NOMO-1 treated with dmso at 0.1 percent for 144 hours (cell line): ENCODE measurements at regions not wholly inside any gene's neighbourhood (a gene's known extent, or its start where the extent isn't known, plus 50 kb on each side); places are given as distances from the start of the nearest gene placed in this dataset.

Experiments
- DNase-seq: peaks from one replicate; lab custom pipeline; 2025; ENCODE audit not compliant: unreplicated experiment; lab: John Stamatoyannopoulos, UW

GRCh38 chr10:55274367-55274766, 473.3 kb upstream of the PCDH15 start:
- DNase-seq, result no peak

DNA sequence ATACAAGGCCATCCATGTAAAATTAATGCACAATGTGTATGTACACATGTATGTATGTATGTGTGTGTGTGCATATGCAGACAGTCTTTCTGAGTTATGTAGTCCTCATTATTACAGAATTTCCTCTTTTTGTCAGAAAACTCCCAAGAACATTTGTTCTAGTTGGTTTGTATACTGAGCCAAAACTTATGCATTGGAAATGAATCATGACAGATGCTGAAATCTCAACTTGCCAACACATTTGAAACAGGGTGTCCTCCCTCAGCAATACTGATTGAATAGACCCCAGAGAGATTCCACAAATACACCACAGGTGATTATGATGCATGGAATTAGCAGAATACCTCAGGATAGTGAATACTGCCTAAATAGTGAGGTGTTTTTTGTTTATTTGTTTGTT, 472.9 kb upstream of the PCDH15 start:
- DNase-seq, result no peak

GRCh38 chr10:55272886-55273285, 471.9 kb upstream of the PCDH15 start:
- DNase-seq, result no peak

- no peak for DNase-seq
Measured at GRCh38 chr10:55266797-55267196, 465.8 kb upstream of the PCDH15 start.

DNA sequence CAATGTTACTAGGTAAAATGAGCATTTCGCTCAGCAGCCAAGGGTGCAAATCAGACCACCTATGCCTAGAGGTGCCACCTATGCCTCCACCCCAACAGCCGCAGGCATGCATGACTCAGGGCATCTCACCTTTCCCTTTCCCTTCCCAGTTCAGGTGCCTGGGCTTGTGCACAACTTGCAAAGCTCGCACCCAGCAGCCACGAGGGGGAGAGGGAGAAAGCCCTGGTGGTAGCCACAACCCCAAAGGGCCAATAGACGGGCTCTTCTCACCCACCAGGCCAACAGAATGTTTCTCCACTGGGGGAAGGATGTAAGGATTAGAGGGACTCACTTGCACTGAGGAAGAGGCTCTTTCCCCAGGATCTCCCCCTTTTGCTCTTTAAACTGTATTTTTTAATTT, 462.3 kb upstream of the PCDH15 start:
- DNase-seq, result no peak

GRCh38 chr10:55242544-55242943, 441.5 kb upstream of the PCDH15 start:
- DNase-seq, result no peak

- no peak for DNase-seq
Measured at GRCh38 chr10:55237462-55237861, 436.4 kb upstream of the PCDH15 start.

- DNase-seq, result no peak
Measured at GRCh38 chr10:55233505-55233904, 432.5 kb upstream of the PCDH15 start.

GRCh38 chr10:55233090-55233489, 432.1 kb upstream of the PCDH15 start:
- no peak for DNase-seq

DNA sequence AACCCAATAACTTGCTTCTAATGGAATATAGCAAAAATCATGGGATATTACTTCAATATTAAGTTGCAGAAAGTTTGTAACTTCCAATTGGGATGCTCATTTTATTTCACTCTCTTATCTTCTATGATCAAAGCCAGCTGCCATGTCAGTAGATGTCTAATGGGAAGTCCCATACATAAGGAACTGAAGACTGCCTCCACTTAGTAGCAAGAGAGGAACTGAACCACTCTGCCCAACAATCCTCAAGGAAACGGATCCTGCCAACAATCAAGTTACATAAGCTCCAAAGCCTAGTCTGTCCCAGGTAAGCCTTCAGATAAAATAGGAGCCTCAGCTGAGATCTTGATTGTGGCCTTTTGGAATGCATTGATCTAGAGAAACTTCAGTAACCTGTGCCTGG, 431.5 kb upstream of the PCDH15 start:
- DNase-seq, result no peak

DNA sequence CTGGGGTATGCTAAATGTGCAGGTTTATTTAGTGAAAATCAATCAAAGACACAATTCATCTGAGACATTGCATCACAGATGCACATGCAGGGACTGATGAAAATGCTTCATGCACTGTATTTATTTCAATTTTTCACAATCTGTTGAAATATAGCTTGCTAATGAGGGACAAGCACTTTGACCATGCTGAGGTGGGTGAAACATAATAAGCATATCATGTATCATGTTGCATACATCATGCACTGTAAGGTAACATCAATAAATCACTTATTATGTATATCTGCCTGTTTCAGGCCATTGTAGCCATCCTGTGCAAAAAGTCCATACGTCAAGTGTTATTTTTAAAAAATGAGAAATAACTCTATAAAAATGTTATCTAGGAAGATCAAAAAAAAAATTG, 426.9 kb upstream of the PCDH15 start:
- DNase-seq, result no peak

DNA sequence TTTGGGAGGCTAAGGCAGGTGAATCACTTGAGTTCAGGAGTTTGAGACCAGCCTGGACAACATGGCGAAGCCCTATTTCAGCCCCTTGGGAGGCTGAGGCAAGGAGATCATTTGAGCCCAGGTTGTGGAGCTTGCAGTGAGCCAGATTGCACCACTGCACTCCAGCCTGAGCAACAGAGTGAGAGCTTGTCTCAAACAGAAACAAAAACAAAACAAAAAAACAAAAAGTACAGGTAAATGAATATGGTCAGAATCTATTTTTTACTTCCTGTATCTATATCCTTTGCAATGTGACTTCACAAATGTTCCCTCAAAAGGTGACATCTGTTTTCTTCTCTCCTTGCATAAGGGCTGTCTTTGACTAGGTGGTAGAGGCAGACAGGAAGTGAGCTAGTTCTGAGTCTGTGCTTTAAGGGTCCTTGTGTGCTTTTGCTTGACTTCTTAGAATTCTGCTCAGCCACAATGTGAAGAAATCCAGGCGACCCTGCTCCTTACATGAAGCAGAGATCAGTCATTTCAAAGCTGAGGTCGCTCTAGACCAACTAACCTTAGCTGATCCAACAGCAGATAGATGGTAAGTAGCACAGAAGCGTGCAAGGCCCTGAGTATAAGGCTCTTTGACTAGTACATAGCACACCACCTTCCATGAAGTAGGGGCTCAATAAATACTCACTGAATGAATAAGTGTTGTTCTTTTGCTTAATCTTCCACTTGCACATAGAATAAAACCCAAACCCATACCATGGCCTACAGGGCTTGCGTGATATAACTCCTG, 423.2 kb upstream of the PCDH15 start:
- DNase-seq, result no peak

DNA sequence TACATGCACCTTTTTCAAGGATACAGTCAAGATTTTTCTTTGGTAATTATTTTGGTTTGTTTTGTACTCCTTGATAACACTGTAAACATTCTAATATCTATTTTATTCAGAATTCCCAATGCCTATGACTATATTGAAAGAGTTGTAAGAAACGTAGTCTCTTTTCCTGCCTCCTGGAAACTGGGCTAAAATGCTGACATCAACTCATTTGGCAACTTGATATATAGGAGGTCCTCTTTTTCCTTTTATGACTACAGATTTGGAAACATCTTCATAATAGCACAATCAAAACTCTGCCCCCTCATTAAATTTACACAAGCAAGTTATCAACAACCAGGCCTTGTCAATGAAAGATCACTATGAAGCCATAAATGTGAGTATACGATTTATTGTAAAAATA, 422.3 kb upstream of the PCDH15 start:
- no peak for DNase-seq

- no peak for DNase-seq
Measured at GRCh38 chr10:55220975-55221374, 419.9 kb upstream of the PCDH15 start.

DNA sequence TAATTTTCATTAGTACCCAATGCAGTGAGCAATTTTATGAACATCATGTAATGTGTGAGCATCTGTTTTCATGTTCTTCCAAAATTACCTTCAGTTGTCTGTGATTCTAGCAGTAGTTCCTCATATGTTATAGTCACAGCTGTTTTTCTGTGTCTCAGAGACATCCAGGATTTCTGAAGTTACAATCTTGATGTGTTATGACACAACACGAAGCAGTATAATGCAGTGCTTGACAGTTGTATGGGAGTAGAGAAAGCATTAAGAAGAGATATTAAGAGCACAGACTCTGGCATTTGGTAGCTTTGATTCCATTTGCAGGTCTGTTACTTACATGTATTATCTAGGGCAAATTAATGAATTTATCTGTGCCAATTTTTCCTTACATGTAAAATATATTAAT, 414.7 kb upstream of the PCDH15 start:
- DNase-seq, result no peak

DNA sequence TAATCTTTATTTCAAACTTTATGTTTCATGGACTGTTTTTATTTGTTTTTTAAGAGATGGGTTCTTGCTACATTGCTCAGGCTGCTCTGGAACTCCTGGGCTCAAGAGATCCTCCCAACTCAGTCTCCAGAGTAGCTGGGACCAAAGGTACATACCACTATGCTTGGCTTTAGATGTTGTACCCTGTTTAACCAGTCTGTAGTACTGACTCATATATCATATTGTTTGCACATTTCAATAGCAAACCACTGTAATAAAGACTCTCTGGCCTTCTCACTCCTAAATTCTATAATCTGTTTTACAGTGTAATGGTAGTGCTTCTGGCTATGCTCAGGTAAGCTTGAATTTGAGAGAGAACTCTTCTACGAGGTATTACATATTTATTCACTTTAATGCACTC, 413.6 kb upstream of the PCDH15 start:
- no peak for DNase-seq

DNA sequence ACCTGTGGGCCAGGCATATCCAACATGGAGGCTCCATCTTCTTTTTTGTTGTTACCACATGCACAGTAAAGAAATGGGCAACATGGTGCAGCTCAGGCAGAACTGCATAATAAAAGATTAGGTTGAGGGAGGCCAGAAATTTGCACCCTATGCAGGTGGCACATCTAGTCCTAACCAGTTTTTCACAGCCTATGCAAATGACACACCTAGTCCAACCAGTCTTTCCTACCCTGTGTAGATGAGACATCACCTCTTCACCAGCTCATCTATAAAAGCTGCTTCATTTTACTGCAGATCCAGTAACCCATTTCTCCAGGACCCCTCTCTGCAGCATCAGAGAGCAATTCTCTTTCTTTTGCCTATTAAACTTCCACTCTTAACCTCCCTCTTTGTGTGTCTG, 411.0 kb upstream of the PCDH15 start:
- no peak for DNase-seq

DNA sequence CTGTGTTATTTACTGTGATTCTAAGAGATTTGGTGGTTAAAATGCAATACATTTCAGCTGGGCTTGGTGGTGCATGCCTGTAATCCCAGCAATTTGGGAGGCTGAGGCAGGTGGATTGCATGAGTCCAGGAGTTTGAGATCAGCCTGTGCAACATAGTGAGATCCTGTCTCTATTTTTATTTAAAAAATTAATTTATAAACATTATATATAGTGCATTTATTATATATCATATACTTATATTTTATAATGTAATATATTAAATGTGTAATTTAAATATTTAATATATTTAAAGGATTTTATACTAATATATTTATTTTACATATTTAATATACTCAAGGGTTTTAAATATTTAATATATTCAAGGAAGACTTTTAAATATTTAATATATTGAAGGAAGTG, 402.8 kb upstream of the PCDH15 start:
- no peak for DNase-seq

DNA sequence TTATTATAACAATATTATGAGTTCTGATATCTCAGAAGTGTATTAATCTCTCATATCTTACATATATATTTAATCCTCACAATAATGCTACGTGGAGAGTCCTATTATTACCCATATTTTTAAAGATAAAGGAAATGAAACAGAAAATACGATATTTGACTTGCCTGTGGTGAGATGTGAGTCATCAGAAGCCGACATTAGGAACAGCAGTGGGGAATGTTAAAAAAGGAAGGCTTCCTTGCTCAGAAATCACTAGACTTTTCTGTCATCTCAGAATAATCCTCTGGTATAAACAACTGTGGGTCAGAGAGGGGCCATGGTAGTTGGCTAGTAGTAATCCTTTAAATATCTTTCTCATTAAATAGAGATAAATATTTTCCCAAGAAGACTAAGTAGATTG, 402.3 kb upstream of the PCDH15 start:
- DNase-seq, result no peak

DNA sequence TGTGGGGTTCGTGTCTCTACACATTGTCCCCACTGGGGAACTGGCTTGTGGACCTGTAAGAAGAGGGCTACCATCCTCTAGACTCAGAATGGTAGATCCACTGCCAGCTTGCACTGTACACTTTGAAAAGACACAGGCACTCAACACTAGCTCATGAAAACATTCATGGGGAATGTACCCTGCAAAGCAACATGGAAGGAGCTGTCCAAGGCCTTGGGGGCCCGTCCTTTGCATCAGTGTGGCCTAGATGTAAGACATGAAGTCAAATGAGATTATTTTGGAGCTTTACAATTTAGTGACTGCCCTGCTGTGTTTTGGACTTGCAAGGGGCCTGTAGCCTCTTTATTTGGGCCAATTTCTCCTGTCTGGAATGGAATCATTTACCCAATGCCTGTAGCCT, 399.0 kb upstream of the PCDH15 start:
- DNase-seq, result no peak

GRCh38 chr10:55191236-55191860, 390.3 kb upstream of the PCDH15 start:
- no peak for DNase-seq

DNA sequence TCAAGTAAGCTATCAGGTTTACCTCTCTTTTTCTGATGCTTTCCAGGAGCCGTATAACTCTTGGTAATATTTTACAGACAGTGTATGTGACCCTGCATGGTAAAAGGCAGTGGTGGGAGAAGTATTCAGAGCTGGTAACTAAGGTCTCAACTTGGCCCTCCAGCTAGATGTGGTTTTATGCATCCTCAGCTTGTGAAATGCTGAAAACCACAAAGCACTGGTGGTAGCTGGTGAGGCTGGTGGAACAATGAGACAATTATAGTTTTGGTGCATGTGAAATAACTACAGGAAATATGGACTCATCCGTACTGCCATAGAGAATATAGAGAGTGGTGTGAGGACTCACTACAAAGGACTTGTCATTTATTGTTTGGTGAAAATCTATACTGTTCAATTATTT, 383.0 kb upstream of the PCDH15 start:
- DNase-seq, result peak; percentile 44

DNA sequence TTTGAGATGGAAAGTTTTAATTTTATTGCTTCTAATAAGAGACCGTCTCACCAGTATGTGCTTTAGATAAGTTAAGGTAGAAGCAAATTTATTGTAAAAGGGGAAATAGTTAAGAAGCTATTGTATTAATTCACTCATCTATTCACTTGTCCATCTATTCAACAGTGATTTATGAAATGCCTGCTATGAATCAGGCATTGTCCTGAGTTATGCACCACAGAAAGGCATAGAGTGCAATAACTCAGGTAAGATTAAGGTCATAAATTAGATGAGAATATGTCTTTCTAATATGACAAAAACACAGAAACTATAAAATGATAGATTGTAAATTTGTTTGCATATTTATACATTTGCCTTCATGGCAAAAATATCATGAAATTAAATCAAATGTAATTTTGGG, 379.3 kb upstream of the PCDH15 start:
- no peak for DNase-seq
